Activated T-cell treated with anti-CD3 and anti-CD28 coated beads, Interleukin-2, amount 50 U/mL, for 4 hours (primary cell): ENCODE measurements at regions not wholly inside any gene's neighbourhood (a gene's known extent, or its start where the extent isn't known, plus 50 kb on each side); places are given as distances from the start of the nearest gene placed in this dataset.

Experiments
- ATAC-seq, 2 donors: fragments of 200-7000 bp; cut with Tn5 transposase; one replicate each; pipeline ENCODE4 v1.10.0; 2021
- DNase-seq: peaks from one replicate; pipeline ENCODE4 v3.0.0-alpha.2; 2020
- H3K27me3 Mint-ChIP-seq: one replicate; pipeline ENCODE4 v1.8.0; 2021; ENCODE audit warnings: low read depth, mixed read lengths
- H3K36me3 Mint-ChIP-seq: one replicate; pipeline ENCODE4 v1.8.0; 2022; ENCODE audit warnings: mixed read lengths; ENCODE audit not compliant: insufficient read depth
- H3K4me1 Mint-ChIP-seq: one replicate; pipeline ENCODE4 v1.8.0; 2021; ENCODE audit warnings: low read depth, mixed read lengths
- H3K4me3 Mint-ChIP-seq: one replicate; pipeline ENCODE4 v1.8.0; 2021; ENCODE audit warnings: mild to moderate bottlenecking, moderate library complexity, mixed read lengths
- H3K9me3 Mint-ChIP-seq: one replicate; pipeline ENCODE4 v1.8.0; 2021; ENCODE audit warnings: mixed read lengths

DNA sequence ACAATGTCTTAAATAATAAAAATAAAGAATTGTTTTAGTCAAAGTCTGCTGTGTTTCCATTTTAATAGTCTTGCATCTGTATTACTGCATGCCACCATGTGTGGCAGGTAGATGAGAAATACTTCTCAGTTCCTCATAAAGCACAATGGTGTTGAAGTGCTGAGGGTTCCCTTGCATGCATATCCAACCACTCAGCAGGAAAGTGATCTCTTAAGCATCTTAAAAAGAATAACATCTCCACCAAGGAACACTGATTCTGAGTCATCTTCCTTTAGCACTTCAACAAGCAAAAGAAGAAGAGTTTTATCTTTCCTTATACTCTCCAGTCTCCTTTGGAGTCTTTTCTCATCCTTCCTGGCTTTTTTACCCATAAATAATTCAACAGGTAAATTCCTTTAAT, 602.0 kb downstream of the TBL1XR1 start:
- DNase-seq (no peak), ATAC-seq (no peak)
- Mint-ChIP-seq H3K9me3 (peaks cover 3% of the 10 kb centered on the region), H3K36me3 (no peaks in the 10 kb centered on the region), H3K4me1 (no peaks in the 10 kb centered on the region), H3K27me3 (no peaks in the 10 kb centered on the region), H3K4me3 (no peak overlapping the region)

DNA sequence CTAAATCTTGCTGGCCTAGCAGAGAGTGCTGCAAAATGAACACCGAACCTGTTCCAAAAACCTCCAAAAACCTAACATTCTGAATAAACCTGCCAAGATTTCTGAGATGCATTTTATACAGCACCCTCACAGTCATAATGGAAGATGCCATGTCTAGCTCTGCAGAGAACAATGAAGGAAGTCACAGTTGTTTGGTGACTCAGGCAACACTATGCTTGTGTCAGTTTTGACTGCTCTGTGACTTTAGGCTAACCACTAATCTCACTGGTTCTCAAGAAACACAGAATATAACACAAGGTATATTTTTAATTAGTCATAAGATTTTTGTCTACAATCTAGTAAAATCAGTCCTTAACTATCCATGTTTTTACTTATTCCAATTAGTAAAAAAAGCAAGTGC, 606.6 kb downstream of the TBL1XR1 start:
- peak in 1 of 2 donors; percentile 46 for ATAC-seq

DNA sequence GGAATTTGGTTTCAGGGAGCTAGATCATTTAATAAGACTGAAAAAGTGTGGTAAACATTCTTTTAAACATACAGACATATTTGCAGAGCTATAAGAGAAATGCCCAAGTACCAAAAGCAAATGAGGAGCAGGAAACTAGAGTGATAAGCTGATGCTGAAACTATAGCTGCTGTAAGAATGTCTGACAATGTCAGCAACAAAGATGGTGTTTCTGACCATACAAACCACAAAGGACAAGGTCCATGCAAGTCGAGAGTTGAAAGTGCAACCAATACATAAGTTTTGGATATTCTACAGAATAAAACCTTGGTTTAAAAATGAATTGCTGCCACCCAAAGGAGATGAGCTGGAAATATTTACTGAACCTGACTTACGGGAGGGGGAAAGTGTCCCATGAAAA, 610.2 kb downstream of the TBL1XR1 start:
- no peak overlapping the region for H3K4me3 Mint-ChIP-seq
- DNase-seq (no peak), ATAC-seq (no peak)
- no peaks in the 10 kb centered on the region for H3K36me3 Mint-ChIP-seq
- H3K27me3 Mint-ChIP-seq, result no peaks in the 10 kb centered on the region
- no peaks in the 10 kb centered on the region for H3K9me3 Mint-ChIP-seq
- H3K4me1 Mint-ChIP-seq, result no peaks in the 10 kb centered on the region

More for the DNA sequence above, 606.6 kb downstream of the TBL1XR1 start:
- H3K4me3 Mint-ChIP-seq, result no peak overlapping the region
- H3K4me1 Mint-ChIP-seq, result no peaks in the 10 kb centered on the region
- no peak for DNase-seq
- H3K27me3 Mint-ChIP-seq, result no peaks in the 10 kb centered on the region
- H3K36me3 Mint-ChIP-seq, result no peaks in the 10 kb centered on the region
- H3K9me3 Mint-ChIP-seq, result no peaks in the 10 kb centered on the region

DNA sequence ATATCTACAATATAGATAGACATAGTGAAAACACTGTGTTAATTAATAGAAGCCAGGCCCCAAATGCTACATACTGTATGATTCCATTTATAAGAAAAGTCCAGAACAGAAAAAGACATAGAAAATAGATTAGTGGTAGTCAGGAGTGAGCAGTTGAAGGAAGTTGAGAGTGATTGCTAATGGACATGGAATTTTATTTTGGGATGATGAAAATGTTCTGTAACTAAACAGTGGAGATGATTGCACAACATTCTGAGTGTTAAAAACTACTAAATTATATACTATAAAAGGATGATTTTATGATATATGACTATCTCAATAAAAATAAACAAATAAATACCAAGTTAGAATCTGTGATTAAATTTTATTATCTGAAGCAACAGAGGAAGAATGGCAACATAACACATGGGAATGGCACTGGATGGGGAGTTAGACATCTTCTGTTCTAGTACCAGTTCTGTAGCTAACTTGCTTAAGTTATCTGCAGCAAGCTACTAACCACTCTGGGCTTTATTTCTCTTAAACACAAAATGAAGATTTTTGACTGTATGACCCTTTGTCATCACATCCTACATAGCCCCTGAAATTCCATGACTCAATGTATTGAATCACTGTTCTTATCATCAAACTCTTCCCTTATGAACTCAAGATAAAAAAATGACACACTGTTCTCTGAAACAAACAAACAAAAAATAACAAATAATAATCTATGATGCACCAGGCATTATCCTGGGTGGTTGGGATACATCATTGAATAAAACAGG, 612.7 kb downstream of the TBL1XR1 start:
- Mint-ChIP-seq H3K9me3 (no peaks in the 10 kb centered on the region), H3K4me1 (no peaks in the 10 kb centered on the region), H3K36me3 (no peaks in the 10 kb centered on the region), H3K4me3 (no peak overlapping the region), H3K27me3 (no peaks in the 10 kb centered on the region)
- no peak for ATAC-seq
- DNase-seq, result no peak

DNA sequence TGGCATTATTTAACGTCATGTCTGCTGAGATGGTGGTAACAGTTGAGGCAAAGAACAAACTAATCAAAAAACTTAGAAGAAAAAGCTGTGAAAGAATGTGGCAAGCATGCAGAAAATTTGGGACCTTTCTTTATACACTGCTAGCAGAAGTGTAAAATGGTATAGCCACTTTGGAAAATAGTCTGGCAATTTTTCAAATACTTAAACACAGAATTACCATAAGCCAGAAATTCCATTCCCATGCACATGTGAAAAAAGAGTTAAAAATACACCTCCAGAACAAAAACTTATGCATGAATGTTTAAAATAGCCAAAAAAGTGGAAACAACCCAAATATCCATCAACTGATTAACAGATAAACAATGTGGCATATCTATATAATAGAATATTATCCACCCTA, 613.3 kb downstream of the TBL1XR1 start:
- DNase-seq, result no peak
- Mint-ChIP-seq H3K27me3 (no peaks in the 10 kb centered on the region), H3K4me3 (no peak overlapping the region), H3K36me3 (no peaks in the 10 kb centered on the region), H3K4me1 (no peaks in the 10 kb centered on the region), H3K9me3 (no peaks in the 10 kb centered on the region)
- ATAC-seq, result no peak

DNA sequence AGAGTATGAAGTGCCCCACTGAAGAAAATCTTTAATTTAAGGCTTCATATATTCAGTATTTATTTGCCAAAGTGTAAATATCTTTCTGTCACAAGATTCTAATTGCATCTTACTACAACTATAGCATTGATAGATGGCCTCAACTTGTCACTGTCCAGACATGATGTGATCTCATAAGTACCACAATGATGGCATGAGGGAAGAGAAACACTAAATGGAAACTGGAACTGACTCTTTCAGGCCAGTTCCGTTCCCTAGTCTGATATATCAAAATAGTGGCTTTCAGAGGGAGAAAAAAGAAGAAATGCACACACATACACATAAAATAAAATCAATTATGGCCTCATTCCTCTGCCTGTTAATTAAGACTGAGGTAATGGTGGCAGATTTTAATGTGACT, 615.7 kb downstream of the TBL1XR1 start:
- DNase-seq (no peak), ATAC-seq (no peak)
- no peak overlapping the region for H3K4me3 Mint-ChIP-seq
- no peaks in the 10 kb centered on the region for H3K36me3 Mint-ChIP-seq
- H3K9me3 Mint-ChIP-seq, result peaks cover 5% of the 10 kb centered on the region
- no peaks in the 10 kb centered on the region for H3K27me3 Mint-ChIP-seq
- no peaks in the 10 kb centered on the region for H3K4me1 Mint-ChIP-seq

DNA sequence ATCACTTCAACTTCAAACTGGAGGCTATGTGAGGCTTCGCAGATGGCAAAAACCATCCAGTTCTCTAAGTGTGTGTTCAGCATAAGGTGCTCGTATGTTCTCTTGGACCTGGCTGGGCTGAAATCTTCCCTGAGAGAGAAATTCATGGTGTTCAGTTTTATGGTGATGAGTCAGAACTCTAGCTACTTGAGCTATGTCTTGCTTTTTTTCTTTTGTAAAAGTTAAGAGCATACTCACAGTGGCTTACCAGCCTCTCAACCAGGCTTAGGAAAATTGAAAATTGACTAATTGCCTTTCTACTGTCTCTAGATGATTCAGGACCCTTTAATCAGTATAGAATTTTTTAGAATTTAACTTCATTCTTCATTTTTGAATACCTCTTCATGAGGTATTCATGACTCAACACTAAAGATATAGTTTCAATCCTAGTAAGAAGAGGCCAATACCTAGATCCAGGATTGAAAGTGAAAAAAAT, 617.5 kb downstream of the TBL1XR1 start:
- Mint-ChIP-seq H3K9me3 (peaks cover 5% of the 10 kb centered on the region), H3K36me3 (no peaks in the 10 kb centered on the region), H3K4me3 (no peak overlapping the region), H3K27me3 (no peaks in the 10 kb centered on the region), H3K4me1 (no peaks in the 10 kb centered on the region)
- no peak for DNase-seq
- ATAC-seq, result peak in 1 of 2 donors; percentile 30

DNA sequence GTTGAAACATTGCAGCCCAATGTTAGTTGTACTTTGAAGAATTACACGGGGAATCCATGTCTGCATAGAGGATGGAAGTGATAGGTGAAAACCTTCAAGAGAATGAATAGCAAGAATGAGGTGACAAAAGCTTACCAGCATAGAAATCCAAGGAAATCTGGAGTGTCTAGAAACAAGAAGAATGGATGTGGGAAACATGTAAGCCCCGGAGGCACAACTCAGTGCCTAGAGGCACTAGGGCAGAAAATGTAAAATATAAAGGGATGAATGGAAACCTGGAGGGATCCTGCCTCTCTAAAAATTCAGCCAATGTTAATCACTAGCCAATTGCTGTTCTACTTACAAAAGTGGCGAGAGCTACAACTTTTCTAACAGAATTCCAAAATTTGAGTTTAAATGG, 619.0 kb downstream of the TBL1XR1 start:
- no peaks in the 10 kb centered on the region for H3K4me1 Mint-ChIP-seq
- H3K36me3 Mint-ChIP-seq, result no peaks in the 10 kb centered on the region
- DNase-seq (no peak), ATAC-seq (no peak)
- H3K27me3 Mint-ChIP-seq, result no peaks in the 10 kb centered on the region
- peaks cover 5% of the 10 kb centered on the region for H3K9me3 Mint-ChIP-seq
- H3K4me3 Mint-ChIP-seq, result no peak overlapping the region

DNA sequence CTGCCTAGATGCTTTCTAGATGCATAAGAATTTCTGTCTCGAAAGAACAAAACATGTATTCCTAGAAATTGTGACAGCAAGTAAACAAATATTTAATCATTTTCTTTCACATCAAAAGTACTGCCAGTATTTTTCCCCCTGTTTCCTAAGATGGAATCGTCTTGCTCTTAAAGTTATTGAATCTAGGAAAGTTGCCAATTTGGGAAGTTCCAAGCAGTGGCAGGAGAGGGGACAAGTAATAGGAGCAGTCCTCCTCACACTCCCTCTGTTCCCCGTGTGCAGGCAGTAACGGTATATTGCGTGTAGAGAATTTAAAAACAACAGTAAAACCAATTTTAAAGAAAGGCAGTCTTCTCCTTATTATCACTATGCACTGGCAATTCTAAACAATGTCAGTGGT, 619.8 kb downstream of the TBL1XR1 start:
- ATAC-seq (no peak), DNase-seq (no peak)
- Mint-ChIP-seq H3K9me3 (peaks cover 5% of the 10 kb centered on the region), H3K36me3 (no peaks in the 10 kb centered on the region), H3K4me3 (no peak overlapping the region), H3K27me3 (no peaks in the 10 kb centered on the region), H3K4me1 (no peaks in the 10 kb centered on the region)

DNA sequence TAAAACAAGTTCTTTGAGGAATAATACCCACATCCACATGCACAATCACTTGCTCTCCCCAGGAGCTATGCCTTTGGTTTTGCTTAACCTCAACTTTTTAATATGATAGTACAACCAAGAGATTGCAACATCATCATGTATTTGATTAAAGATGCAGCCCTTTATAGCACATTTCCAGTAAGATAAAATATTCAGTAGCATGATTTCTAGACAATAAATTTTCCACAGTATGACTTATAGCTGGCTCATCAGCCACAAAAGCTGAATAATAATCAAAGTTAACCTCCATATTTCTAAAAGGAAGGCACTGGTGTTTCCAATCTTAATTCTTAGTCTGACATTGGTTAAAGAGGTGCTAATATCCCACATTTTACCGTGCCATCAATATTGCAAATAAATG, 622.5 kb downstream of the TBL1XR1 start:
- peaks cover 5% of the 10 kb centered on the region for H3K9me3 Mint-ChIP-seq
- no peaks in the 10 kb centered on the region for H3K36me3 Mint-ChIP-seq
- no peak for ATAC-seq
- H3K4me1 Mint-ChIP-seq, result no peaks in the 10 kb centered on the region
- H3K4me3 Mint-ChIP-seq, result no peak overlapping the region
- no peaks in the 10 kb centered on the region for H3K27me3 Mint-ChIP-seq
- no peak for DNase-seq

DNA sequence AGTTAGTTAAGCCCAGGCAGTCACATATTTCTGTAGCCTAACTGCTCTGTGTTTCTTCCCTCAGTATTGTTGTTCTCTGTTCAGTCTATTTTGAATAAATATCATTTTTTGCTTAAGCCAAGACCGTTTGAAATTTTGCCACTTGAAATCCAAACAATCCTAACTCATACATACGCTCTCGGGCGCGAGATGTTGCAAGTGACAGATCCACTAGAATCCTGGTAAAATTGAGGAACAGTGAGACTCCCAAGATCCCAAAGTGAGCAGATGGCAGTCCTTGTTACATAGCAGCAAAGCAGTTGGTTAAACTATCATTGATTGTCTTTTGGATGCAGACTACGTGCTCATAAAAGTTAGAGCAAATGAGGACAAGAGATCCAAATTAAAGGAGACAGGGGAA, 625.4 kb downstream of the TBL1XR1 start:
- no peak overlapping the region for H3K4me3 Mint-ChIP-seq
- H3K9me3 Mint-ChIP-seq, result no peaks in the 10 kb centered on the region
- H3K4me1 Mint-ChIP-seq, result no peaks in the 10 kb centered on the region
- H3K27me3 Mint-ChIP-seq, result no peaks in the 10 kb centered on the region
- DNase-seq (no peak), ATAC-seq (no peak)
- H3K36me3 Mint-ChIP-seq, result no peaks in the 10 kb centered on the region

DNA sequence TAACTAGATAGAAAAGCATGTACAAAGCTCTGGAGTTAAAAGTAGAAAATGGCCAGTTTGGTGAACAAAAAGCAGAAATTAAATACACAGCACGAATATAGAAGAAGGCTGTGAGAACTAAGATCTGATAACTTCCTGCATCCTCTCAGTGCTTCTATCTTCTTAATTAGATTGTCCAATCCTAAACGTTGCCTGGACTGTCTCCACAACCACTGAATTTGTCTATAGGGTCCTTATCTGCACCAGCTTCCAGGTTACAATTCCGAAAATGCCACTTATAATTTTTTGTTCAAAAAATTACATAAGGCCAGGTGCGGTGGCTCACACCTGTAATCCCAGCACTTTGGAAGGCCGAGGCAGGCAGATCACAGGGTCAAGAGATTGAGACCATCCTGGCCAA, 626.3 kb downstream of the TBL1XR1 start:
- H3K27me3 Mint-ChIP-seq, result no peaks in the 10 kb centered on the region
- H3K4me1 Mint-ChIP-seq, result no peaks in the 10 kb centered on the region
- ATAC-seq, result no peak
- no peak overlapping the region for H3K4me3 Mint-ChIP-seq
- no peaks in the 10 kb centered on the region for H3K9me3 Mint-ChIP-seq
- no peak for DNase-seq
- no peaks in the 10 kb centered on the region for H3K36me3 Mint-ChIP-seq

DNA sequence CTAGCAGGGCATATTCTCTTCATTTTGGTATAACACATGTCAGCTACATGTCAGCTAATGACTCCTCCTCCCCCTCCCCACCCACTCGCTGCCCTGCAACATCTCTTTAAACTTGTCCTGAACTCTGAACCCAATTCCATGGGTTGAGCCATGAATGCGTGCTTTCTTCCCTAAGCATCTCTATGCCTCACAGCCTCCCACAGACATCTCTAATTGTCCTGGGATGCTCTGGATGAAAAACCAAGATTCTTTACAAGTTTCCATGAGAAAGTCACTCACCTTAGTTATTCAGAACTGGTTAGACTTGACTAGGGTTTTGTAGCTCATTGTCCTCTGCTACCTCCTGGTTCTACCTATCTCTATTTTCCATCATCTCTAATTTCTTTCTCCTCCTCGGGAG, 629.1 kb downstream of the TBL1XR1 start:
- Mint-ChIP-seq H3K9me3 (peaks cover 14% of the 10 kb centered on the region), H3K4me1 (no peaks in the 10 kb centered on the region), H3K4me3 (no peak overlapping the region), H3K27me3 (no peaks in the 10 kb centered on the region), H3K36me3 (no peaks in the 10 kb centered on the region)
- DNase-seq, result no peak
- no peak for ATAC-seq

DNA sequence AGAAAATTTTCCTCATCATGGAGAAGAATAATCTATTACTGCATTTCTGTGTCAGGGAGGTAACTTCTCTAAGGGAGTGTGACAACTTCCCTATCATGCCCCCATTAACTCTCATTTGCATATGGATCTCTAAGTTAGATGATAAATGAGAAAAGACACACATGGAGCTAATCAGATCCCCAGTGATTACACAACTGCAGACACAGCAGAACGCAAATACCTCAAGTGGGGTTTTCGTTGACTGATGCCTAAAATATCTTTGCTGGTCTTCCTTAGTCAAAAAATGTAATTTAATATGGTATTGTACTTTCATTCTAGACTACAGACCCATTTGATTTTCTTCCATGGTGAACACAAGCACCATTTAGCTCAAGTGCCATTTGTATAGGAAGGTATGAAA, 630.5 kb downstream of the TBL1XR1 start:
- ATAC-seq (no peak), DNase-seq (no peak)
- no peaks in the 10 kb centered on the region for H3K36me3 Mint-ChIP-seq
- H3K4me3 Mint-ChIP-seq, result no peak overlapping the region
- H3K4me1 Mint-ChIP-seq, result no peaks in the 10 kb centered on the region
- H3K27me3 Mint-ChIP-seq, result no peaks in the 10 kb centered on the region
- H3K9me3 Mint-ChIP-seq, result peaks cover 16% of the 10 kb centered on the region

DNA sequence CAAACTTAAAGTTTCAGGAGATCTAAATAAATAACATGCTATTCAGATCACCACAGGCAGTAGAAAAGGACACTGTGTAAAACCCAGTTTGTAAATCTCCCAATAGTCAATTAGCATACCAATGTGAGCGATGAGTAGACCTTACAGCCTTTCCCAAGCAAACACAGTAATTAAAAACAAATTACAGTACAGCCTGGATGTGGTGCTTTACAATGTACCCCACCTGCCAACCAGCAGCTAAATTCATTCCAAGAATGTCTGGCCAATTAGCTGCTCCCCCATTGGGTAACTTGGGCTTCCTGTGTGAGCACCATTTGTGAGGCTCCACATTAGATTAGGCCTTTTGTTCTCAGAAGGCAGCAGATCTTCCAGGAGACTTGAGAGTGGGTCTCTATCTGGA, 635.0 kb downstream of the TBL1XR1 start:
- Mint-ChIP-seq H3K27me3 (no peaks in the 10 kb centered on the region), H3K4me1 (no peaks in the 10 kb centered on the region), H3K36me3 (no peaks in the 10 kb centered on the region), H3K4me3 (no peak overlapping the region), H3K9me3 (peaks cover 19% of the 10 kb centered on the region)
- ATAC-seq, result no peak
- DNase-seq, result no peak
